CD14-positive monocyte (primary cell): ENCODE measurements at regions not wholly inside any gene's neighbourhood (a gene's known extent, or its start where the extent isn't known, plus 50 kb on each side); places are given as distances from the start of the nearest gene placed in this dataset.

ENCODE experiments used
- DNase-seq, 3 donors: peaks; one replicate each; pipeline ENCODE4 v3.0.0-alpha.2; 2011 to 2022
- H2AFZ ChIP-seq: 2 replicates; pipeline ENCODE4 v1.6.0; 2012; ENCODE audit warnings: mild to moderate bottlenecking, low read depth, low read length, inconsistent platforms; ENCODE audit not compliant: insufficient read depth, poor library complexity, severe bottlenecking
- H3K27ac ChIP-seq, 2 donors: 1 replicate in 1 of 2; 2 replicates in 1 of 2; pipeline ENCODE4 v1.5.1; 2012 to 2013; ENCODE audit warnings: low read length in 2 of 2, control low read depth in 1 of 2, inconsistent platforms in 1 of 2, low read depth in 1 of 2, mild to moderate bottlenecking in 1 of 2
- H3K27me3 ChIP-seq, 2 donors: one replicate each; pipeline versions ENCODE4 v1.6.0 to v1.6.1; 2011 to 2013; ENCODE audit warnings: low read length in 2 of 2; ENCODE audit not compliant: control insufficient read depth in 2 of 2, insufficient read depth in 2 of 2
- H3K36me3 ChIP-seq, 2 donors: replicated peaks in 1 of 2; 1 replicate in 1 of 2; 2 replicates in 1 of 2; pipeline versions ENCODE4 v1.5.1 to v1.6.1; 2012 to 2013; ENCODE audit warnings: low read length in 2 of 2, control low read depth in 1 of 2, inconsistent platforms in 1 of 2, mild to moderate bottlenecking in 1 of 2; ENCODE audit not compliant: insufficient read depth in 2 of 2, control insufficient read depth in 1 of 2
- H3K4me1 ChIP-seq, 2 donors: 1 replicate in 1 of 2; 2 replicates in 1 of 2; pipeline versions ENCODE4 v1.5.1 to v1.6.1; 2012 to 2013; ENCODE audit warnings: low read length in 2 of 2, control low read depth in 1 of 2, inconsistent platforms in 1 of 2, mild to moderate bottlenecking in 1 of 2, moderate library complexity in 1 of 2; ENCODE audit not compliant: insufficient read depth in 2 of 2, control insufficient read depth in 1 of 2
- H3K4me2 ChIP-seq: replicated peaks from 2 replicates; pipeline ENCODE3; 2012; ENCODE audit warnings: low read length, moderate library complexity, mild to moderate bottlenecking; ENCODE audit not compliant: poor library complexity, severe bottlenecking; ENCODE audit errors: extremely low read depth
- H3K4me3 ChIP-seq, 3 experiments: fragments of 200-600 bp in 1 of 3; sonication (generic) in 1 of 3; replicated peaks in 1 of 3; 1 replicate in 2 of 3; 2 replicates in 1 of 3; pipeline ENCODE4 v1.5.1; 2011 to 2013; ENCODE audit warnings: low read length in 3 of 3, mild to moderate bottlenecking in 3 of 3, control low read depth in 2 of 3, low read depth in 2 of 3, inconsistent platforms in 1 of 3, moderate library complexity in 1 of 3
- H3K79me2 ChIP-seq: 2 replicates; pipeline ENCODE4 v1.6.0; 2012; ENCODE audit warnings: mild to moderate bottlenecking, control low read depth, inconsistent platforms, low read length, moderate library complexity; ENCODE audit not compliant: insufficient read depth
- H3K9ac ChIP-seq: 2 replicates; pipeline ENCODE4 v1.6.0; 2017; ENCODE audit warnings: low read length, mild to moderate bottlenecking; ENCODE audit not compliant: insufficient read depth, poor library complexity, severe bottlenecking
- H3K9me3 ChIP-seq, 2 donors: replicated peaks in 1 of 2; 1 replicate in 1 of 2; 2 replicates in 1 of 2; pipeline versions ENCODE4 v1.5.1 to v1.6.1; 2012 to 2013; ENCODE audit warnings: low read length in 2 of 2, control low read depth in 1 of 2; ENCODE audit not compliant: control insufficient read depth in 1 of 2, insufficient read depth in 1 of 2
- H4K20me1 ChIP-seq: 2 replicates; pipeline ENCODE4 v1.6.0; 2012; ENCODE audit warnings: mild to moderate bottlenecking, low read length, control low read depth, moderate library complexity; ENCODE audit not compliant: insufficient read depth
- H3K27ac Mint-ChIP-seq, 7 donors: one replicate each; pipeline ENCODE4 v1.8.0; 2020; ENCODE audit warnings: mild to moderate bottlenecking in 7 of 7, mixed read lengths in 7 of 7, moderate library complexity in 6 of 7, inconsistent platforms in 2 of 7
- H3K27me3 Mint-ChIP-seq, 3 donors: one replicate each; pipeline ENCODE4 v1.8.0; 2021 to 2022; ENCODE audit warnings: low read depth in 3 of 3, mild to moderate bottlenecking in 3 of 3, mixed read lengths in 3 of 3, moderate library complexity in 3 of 3, inconsistent platforms in 1 of 3
- H3K36me3 Mint-ChIP-seq, 2 donors: one replicate each; pipeline ENCODE4 v1.8.0; 2020; ENCODE audit warnings: mixed read lengths in 2 of 2, inconsistent platforms in 1 of 2, mild to moderate bottlenecking in 1 of 2
- H3K4me1 Mint-ChIP-seq: one replicate; pipeline ENCODE4 v1.8.0; 2020; ENCODE audit warnings: mild to moderate bottlenecking, mixed read lengths
- H3K4me3 Mint-ChIP-seq, 2 donors: one replicate each; pipeline ENCODE4 v1.8.0; 2020; ENCODE audit warnings: mild to moderate bottlenecking in 2 of 2, mixed read lengths in 2 of 2, moderate library complexity in 1 of 2
- H3K9me3 Mint-ChIP-seq, 7 donors: one replicate each; pipeline ENCODE4 v1.8.0; 2020 to 2022; ENCODE audit warnings: mixed read lengths in 7 of 7, mild to moderate bottlenecking in 6 of 7, moderate library complexity in 6 of 7, inconsistent platforms in 2 of 7
- CTCF ChIP-seq: fragments of 200-600 bp; IDR thresholded peaks from one replicate; pipeline ENCODE4 v1.8.0; 2022; ENCODE audit warnings: antibody characterized with exemption, mild to moderate bottlenecking
- WGBS: methylation state at CpG from one replicate; pipeline ENCODE4 v1.1.5; 2013; ENCODE audit warnings: missing lambda C conversion rate; ENCODE audit not compliant: insufficient coverage; 5-methylcytosine and 5-hydroxymethylcytosine counted together
- intact Hi-C, 2 donors: fragments of 100-400 bp; cut with micrococcal nuclease; formaldehyde crosslinking; loops; one replicate each; pipeline versions ENCODE4 v1.15.0 to v1.15.1; 2023

- no peak overlapping the region for H3K27ac Mint-ChIP-seq
- Histone ChIP-seq H3K4me1 (no peaks in the 10 kb centered on the region), H3K9ac (no peak overlapping the region), H2AFZ (no peak overlapping the region), H3K36me3 (no peaks in the 10 kb centered on the region), H3K79me2 (no peaks in the 10 kb centered on the region), H3K4me2 (no peak overlapping the region), H3K27me3 (no peaks in the 10 kb centered on the region), H3K4me3 (no peak overlapping the region), H3K27ac (no peak overlapping the region), H4K20me1 (no peaks in the 10 kb centered on the region), H3K9me3 (no peaks in the 10 kb centered on the region)
- no peak for TF ChIP-seq CTCF
- DNase-seq = no peak
- no peaks in the 10 kb centered on the region for H3K4me1 Mint-ChIP-seq
- no peaks in the 10 kb centered on the region for H3K36me3 Mint-ChIP-seq
- H3K27me3 Mint-ChIP-seq = peaks cover 0 to 3% (median 0%) of the 10 kb centered on the region in 3 donors
- H3K9me3 Mint-ChIP-seq = peaks cover 0 to 4% (median 2%) of the 10 kb centered on the region in 7 donors
- intact Hi-C loops = no loop called here
- H3K4me3 Mint-ChIP-seq = no peak overlapping the region
- WGBS = no CpG with 5 or more reads among the region's 1 CpG
These were observed 202.3 kb downstream of the KIF21A start for GRCh38 chr12:39240587-39240986.

- no peak overlapping the region for H3K4me3 ChIP-seq
- Mint-ChIP-seq H3K27me3 (peaks cover 0 to 3% (median 0%) of the 10 kb centered on the region in 3 donors), H3K4me3 (no peak overlapping the region), H3K27ac (no peak overlapping the region), H3K36me3 (no peaks in the 10 kb centered on the region), H3K4me1 (no peaks in the 10 kb centered on the region), H3K9me3 (peaks cover 0 to 4% (median 2%) of the 10 kb centered on the region in 7 donors)
- 20% methylated on average over 1 of the region's 5 CpGs for WGBS
- H3K27ac ChIP-seq = no peak overlapping the region
- H3K4me1 ChIP-seq = no peaks in the 10 kb centered on the region
- no peak overlapping the region for H2AFZ ChIP-seq
- intact Hi-C loops = no loop called here
- H3K36me3 ChIP-seq = no peaks in the 10 kb centered on the region
- TF ChIP-seq CTCF = no peak
- H4K20me1 ChIP-seq = no peaks in the 10 kb centered on the region
- no peaks in the 10 kb centered on the region for H3K79me2 ChIP-seq
- H3K9me3 ChIP-seq = peaks cover 0 to 2% of the 10 kb centered on the region in 2 donors
- H3K27me3 ChIP-seq = no peaks in the 10 kb centered on the region
- no peak overlapping the region for H3K9ac ChIP-seq
- DNase-seq = no peak
- H3K4me2 ChIP-seq = no peak overlapping the region
These were observed 203.1 kb downstream of the KIF21A start for GRCh38 chr12:39239490-39240486.
